ENCODE measurements at regions not wholly inside any gene's neighbourhood (a gene's known extent, or its start where the extent isn't known, plus 50 kb on each side); places are given as distances from the start of the nearest gene placed in this dataset.

GRCh38 chr3:177792311-177793030 is 595.2 kb upstream of the TBL1XR1 start:
- TF ChIP-seq CTCF (IDR thresholded peaks at IDR 0.05) = no peak
- TF ChIP-seq POLR2A (IDR thresholded peaks at IDR 0.05) = no peak

Measured in ovary (tissue), 3 donors.